ENCODE measurements at regions not wholly inside any gene's neighbourhood (a gene's known extent, or its start where the extent isn't known, plus 50 kb on each side); places are given as distances from the start of the nearest gene placed in this dataset.
"Not testable (repeated sequence)": the region's sequence is repeated elsewhere in the genome, so short reads cannot be mapped to it uniquely, and the experiment has no call there.

GRCh38 chr11:128031538-128032134 lies 555.7 kb downstream of the ETS1 start:
- DNase-seq (ENCODE audit: low read depth) = not testable (repeated sequence)

GRCh38 chr11:128029219-128029722 lies 558.1 kb downstream of the ETS1 start:
- DNase-seq (ENCODE audit: low read depth) = no peak

DNA sequence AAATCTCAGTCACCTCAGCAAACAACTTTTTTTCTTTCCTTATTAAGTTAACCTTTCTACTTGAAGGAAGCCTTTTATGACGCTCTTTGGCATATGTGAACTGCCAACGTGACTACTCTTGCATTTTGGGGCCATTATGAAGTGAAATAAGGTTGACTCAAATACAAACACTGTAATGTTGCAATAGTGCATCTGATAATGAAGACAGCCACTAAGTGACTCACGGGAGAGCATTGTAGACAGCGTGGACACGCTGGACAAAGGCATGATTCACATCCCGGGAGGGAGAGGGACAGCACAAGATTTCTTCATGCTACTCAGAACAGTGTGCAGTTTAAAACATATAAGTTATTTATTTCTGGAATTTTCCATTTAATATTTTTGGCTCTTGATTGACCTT lies 560.8 kb downstream of the ETS1 start:
- DNase-seq (ENCODE audit: low read depth) = no peak

DNA sequence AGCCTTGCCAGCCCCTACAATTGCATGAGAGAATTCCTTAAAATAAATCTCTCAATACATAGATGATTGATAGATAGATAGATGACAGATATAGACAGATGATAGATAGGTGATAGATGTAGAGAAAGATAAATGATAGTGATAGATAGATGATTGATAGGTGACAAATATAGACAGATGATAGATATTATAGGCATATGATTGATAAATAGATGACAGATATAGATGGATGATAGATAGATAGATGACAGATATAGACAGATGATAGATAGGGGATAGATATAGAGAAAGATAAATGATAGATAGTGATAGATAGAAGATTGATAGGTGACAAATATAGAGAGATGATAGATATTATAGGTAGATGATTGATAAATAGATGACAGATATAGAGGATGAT lies 564.6 kb downstream of the ETS1 start:
- no peak for DNase-seq (ENCODE audit: low read depth)

DNA sequence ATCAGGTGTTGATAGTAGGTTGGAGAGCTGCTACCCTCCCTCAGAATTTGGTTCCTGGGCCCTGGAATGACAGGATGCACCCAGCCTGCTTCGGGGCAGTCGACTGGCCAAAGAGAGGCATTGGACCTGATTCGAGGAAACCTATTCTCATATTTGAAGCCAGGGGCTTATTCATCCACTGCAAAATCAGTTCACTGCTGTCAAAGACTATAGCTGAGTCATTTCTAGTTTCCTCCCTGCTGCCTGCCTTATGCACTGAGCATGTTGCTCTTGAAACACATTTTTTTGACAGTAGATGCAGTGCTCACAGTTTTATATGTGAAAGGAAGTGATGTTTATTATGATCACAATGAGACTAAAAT lies 565.4 kb downstream of the ETS1 start:
- DNase-seq (ENCODE audit: low read depth) = no peak

GRCh38 chr11:128021349-128022006 lies 565.9 kb downstream of the ETS1 start:
- no peak for DNase-seq (ENCODE audit: low read depth)

DNA sequence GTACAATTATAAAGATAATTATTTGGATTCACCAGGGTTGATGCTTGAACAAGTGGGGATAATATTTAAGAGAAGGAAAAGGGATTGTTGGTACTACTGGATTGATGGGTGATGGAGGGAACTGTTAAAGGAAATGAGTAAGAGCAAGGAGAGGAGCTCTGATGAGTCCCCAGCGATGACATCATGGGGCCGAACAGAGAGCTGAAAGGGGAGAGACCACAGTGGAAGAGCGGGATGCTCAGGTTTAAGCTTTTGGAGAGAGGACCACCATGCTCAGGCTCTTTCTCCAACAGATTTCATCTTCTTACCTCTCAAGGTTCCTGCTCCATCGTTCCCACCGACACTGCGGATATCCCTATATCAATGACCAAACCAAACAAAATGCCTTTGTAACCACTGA lies 568.7 kb downstream of the ETS1 start:
- no peak for DNase-seq (ENCODE audit: low read depth)

DNA sequence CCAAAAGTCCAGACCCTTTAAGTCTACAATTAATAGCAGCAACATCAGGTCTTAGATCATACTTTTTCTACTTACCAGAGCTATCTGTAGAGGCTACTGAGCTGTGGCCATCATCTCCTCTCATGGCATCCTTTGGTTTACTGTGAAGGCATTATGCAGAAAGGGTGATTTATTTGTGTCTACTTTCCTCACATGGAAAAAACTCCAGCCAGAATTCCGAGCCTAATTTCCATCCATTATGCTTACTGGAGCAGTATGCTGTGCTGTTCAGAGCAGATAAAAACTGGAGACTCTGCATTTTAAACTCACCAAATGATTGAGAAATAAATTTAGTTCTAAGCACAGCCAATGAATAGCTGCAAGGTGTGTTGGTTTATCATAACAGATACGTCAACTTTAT lies 581.8 kb downstream of the ETS1 start:
- DNase-seq (ENCODE audit: low read depth) = no peak

- DNase-seq (ENCODE audit: low read depth) = no peak
These were observed 588.9 kb downstream of the ETS1 start for GRCh38 chr11:127998421-127998820.

- no peak for DNase-seq (ENCODE audit: low read depth)
These were observed 589.8 kb downstream of the ETS1 start for GRCh38 chr11:127997594-127997993.

GRCh38 chr11:127996825-127997224 lies 590.5 kb downstream of the ETS1 start:
- no peak for DNase-seq (ENCODE audit: low read depth)

DNA sequence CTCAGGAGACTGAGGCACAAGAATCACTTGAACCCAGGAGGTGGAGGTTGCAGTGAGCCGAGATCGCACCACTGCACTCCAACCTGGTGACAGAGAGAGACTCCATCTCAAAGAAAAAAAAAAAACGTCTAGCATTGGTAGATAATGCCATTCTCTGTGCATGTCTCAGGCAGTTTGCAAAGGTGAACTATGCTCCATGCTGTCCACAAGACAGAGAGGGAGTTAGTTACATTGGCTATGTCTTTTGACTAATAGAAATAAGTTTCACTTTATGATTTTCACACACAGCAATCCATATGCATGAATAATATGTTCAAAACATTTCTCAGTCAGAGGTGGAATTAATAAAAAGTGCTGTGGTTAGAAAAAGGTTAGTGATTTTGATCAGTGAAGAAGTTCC lies 591.4 kb downstream of the ETS1 start:
- DNase-seq (ENCODE audit: low read depth) = no peak

- DNase-seq (ENCODE audit: low read depth) = no peak
These were observed 592.6 kb downstream of the ETS1 start for GRCh38 chr11:127994736-127995135.

DNA sequence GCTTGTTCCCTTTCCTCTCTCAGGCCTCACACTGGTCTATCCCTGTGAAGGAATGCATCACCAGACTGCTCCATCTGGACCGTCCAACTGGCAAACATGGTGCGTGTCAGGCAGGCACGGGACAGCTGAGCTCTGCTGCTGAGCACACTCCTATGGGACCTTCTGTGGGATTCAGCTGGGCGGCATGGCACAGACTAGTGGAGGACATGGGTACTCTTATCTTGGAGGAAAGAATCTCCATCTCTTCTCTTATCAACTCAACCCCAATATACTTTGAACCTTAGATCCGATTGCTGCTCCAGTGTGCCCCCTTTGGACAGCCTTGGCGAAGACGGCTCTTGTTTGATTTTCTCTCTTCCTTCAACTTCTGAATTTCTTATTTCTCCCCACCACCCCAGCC lies 593.6 kb downstream of the ETS1 start:
- DNase-seq (ENCODE audit: low read depth) = no peak

- no peak for DNase-seq (ENCODE audit: low read depth)
These were observed 594.1 kb downstream of the ETS1 start for GRCh38 chr11:127993281-127993680.

- DNase-seq (ENCODE audit: low read depth) = no peak
These were observed 601.3 kb downstream of the ETS1 start for GRCh38 chr11:127986073-127986472.

DNA sequence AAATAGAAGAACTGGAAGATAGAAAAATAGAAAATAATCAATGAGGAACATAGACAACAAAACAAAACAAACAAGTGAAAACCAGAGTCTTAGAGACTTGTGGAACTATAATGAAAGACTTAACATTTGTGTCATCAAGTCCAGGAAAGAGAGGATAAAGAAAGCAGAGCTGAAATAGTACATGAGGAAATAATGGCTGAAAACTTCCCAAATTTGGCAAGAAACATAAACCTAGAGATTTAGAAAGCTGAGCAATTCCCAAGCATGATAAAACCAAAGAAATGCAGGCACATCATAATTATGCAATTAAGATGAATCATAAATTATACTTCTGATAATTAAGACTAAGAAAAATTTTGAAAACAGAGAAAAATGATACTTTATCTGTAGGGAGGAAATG lies 614.5 kb downstream of the ETS1 start:
- DNase-seq (ENCODE audit: low read depth) = no peak

DNA sequence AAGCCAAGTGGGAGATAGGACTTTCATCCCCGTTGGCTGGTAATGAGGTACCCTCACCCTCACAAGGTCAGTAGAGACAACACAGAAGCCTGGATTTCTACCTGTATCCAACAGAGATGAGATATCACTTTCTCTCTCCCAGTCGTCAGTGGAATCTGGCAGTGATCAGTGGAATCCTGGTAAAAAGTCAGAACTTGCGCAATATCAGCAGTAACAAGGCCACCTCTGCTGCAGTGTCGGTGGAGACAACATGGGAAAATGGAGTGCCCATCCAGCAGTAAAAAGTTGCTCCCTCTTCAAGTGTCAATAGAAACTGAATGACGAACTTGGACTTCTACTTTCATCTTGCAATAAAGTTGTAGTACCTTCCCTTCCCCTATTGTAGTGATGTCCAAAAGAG lies 615.9 kb downstream of the ETS1 start:
- no peak for DNase-seq (ENCODE audit: low read depth)

DNA sequence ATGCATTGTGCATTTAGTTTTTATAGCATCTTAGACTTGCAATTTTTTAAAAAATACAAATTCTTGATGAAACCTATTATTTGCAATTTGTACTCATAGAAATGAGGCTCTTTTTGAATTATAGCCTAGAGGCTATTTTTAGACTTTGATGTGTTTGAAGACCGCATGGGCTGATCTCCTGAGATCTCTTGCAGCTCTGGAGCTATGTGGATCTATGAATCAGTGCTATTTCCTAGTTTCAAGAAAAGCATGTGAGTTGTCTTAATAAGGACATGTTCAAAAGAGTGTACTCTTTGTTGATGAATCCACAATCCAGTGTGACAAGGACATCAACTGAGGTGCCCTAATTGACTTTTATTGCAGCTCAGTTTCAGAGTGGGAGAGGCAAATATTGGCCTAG lies 620.5 kb downstream of the ETS1 start:
- no peak for DNase-seq (ENCODE audit: low read depth)

- no peak for DNase-seq (ENCODE audit: low read depth)
These were observed 621.3 kb downstream of the ETS1 start for GRCh38 chr11:127965939-127966668.

DNA sequence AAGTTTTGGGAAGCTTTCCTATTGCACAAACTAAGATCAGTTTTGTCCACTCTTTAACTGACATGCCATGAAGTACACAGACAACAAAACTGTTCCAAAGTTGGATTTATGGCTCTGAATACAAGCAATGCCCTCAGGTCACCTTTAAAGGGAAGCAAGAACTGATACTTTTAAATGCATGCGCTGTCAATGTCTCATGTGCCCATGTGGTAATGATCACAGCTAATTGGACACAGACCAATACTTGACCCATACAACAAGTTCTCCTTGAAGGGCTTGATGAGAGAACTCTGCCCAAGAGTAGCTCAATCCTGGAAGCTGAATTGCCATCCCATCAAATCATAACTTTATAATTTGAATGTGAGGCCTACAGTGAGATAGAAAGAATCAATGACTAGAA lies 624.9 kb downstream of the ETS1 start:
- no peak for DNase-seq (ENCODE audit: low read depth)

GRCh38 chr11:127950162-127950561 lies 637.2 kb downstream of the ETS1 start:
- no peak for DNase-seq (ENCODE audit: low read depth)

DNA sequence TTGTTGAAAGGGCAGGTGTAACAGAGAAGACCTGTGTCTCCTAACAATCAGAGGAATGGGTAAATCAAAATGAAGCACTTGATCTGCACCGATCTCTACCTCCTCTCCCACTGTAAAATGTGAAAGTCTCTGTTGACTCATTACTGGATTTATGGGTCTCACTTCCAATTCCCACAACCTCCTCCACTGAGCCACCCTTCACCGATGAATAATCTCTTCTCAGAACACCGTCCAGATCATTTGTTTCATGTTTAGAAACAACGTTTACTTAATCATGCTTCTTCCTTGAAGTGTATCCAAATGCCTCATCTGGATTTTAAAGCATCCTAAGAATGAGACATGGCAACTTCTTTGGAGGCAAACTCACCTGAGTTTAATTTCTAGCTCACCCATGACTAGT lies 643.6 kb downstream of the ETS1 start:
- DNase-seq (ENCODE audit: low read depth) = no peak

Measured in stimulated activated CD8-positive, alpha-beta memory T cell treated with anti-CD3 and anti-CD28 coated beads, Interleukin-7, amount 100 ng/mL, for 24 hours (primary cell).